Parathyroid adenoma (tissue), 2 donors: ENCODE measurements at regions not wholly inside any gene's neighbourhood (a gene's known extent, or its start where the extent isn't known, plus 50 kb on each side); places are given as distances from the start of the nearest gene placed in this dataset.

Experiments
- H2AFZ ChIP-seq: fragments of 300-600 bp; sonication (generic); one replicate; pipeline ENCODE4 v1.7.0; 2017; ENCODE audit warnings: antibody characterized with exemption, mild to moderate bottlenecking
- H3K27ac ChIP-seq: fragments of 300-600 bp; sonication (generic); one replicate; pipeline ENCODE4 v1.7.0; 2017
- H3K27me3 ChIP-seq: fragments of 300-600 bp; sonication (generic); one replicate; pipeline ENCODE4 v1.7.0; 2017; ENCODE audit warnings: low read length; ENCODE audit not compliant: control insufficient read depth, insufficient read depth
- H3K36me3 ChIP-seq: fragments of 300-600 bp; sonication (generic); one replicate; pipeline ENCODE4 v1.7.0; 2017; ENCODE audit warnings: low read length; ENCODE audit not compliant: control insufficient read depth, insufficient read depth
- H3K4me1 ChIP-seq: fragments of 300-600 bp; sonication (generic); one replicate; pipeline ENCODE4 v1.7.0; 2017; ENCODE audit warnings: control low read depth
- H3K4me2 ChIP-seq: fragments of 300-600 bp; sonication (generic); one replicate; pipeline ENCODE4 v1.7.0; 2017; ENCODE audit warnings: low read length
- H3K4me3 ChIP-seq: fragments of 300-600 bp; sonication (generic); one replicate; pipeline ENCODE4 v1.7.0; 2017; ENCODE audit warnings: low read depth, low read length
- H3K79me2 ChIP-seq: fragments of 300-600 bp; sonication (generic); one replicate; pipeline ENCODE4 v1.7.0; 2017; ENCODE audit warnings: control low read depth
- H3K9ac ChIP-seq: fragments of 300-600 bp; sonication (generic); one replicate; pipeline ENCODE4 v1.7.0; 2017; ENCODE audit warnings: mild to moderate bottlenecking
- H3K9me3 ChIP-seq: fragments of 300-600 bp; sonication (generic); one replicate; pipeline ENCODE4 v1.7.0; 2017; ENCODE audit warnings: low read length; ENCODE audit not compliant: control insufficient read depth
- CTCF ChIP-seq: fragments of 300-600 bp; sonication (generic); IDR thresholded peaks from one replicate; pipeline ENCODE4 v1.7.0; 2017; ENCODE audit warnings: antibody characterized with exemption, mild to moderate bottlenecking
- donor health status: primary hyperparathyroidism.

- H3K4me1 ChIP-seq, result no peaks in the 10 kb centered on the region
- no peaks in the 10 kb centered on the region for H3K9me3 ChIP-seq
- TF ChIP-seq CTCF, result no peak
- H3K9ac ChIP-seq, result no peak overlapping the region
- H3K36me3 ChIP-seq, result no peaks in the 10 kb centered on the region
- no peak overlapping the region for H3K4me2 ChIP-seq
- no peaks in the 10 kb centered on the region for H3K79me2 ChIP-seq
- H2AFZ ChIP-seq, result no peak overlapping the region
- no peak overlapping the region for H3K27ac ChIP-seq
- no peak overlapping the region for H3K4me3 ChIP-seq
- no peaks in the 10 kb centered on the region for H3K27me3 ChIP-seq
Observed at GRCh38 chr3:6714962-6715361, 146.0 kb upstream of the GRM7 start.

- Histone ChIP-seq H3K4me2 (no peak overlapping the region), H3K27ac (no peak overlapping the region), H3K36me3 (no peaks in the 10 kb centered on the region), H3K4me1 (no peaks in the 10 kb centered on the region), H3K9me3 (no peaks in the 10 kb centered on the region), H2AFZ (no peak overlapping the region), H3K79me2 (no peaks in the 10 kb centered on the region), H3K4me3 (no peak overlapping the region), H3K27me3 (no peaks in the 10 kb centered on the region), H3K9ac (no peak overlapping the region)
- TF ChIP-seq CTCF, result no peak
Observed at GRCh38 chr3:6716420-6716819, 144.5 kb upstream of the GRM7 start.

DNA sequence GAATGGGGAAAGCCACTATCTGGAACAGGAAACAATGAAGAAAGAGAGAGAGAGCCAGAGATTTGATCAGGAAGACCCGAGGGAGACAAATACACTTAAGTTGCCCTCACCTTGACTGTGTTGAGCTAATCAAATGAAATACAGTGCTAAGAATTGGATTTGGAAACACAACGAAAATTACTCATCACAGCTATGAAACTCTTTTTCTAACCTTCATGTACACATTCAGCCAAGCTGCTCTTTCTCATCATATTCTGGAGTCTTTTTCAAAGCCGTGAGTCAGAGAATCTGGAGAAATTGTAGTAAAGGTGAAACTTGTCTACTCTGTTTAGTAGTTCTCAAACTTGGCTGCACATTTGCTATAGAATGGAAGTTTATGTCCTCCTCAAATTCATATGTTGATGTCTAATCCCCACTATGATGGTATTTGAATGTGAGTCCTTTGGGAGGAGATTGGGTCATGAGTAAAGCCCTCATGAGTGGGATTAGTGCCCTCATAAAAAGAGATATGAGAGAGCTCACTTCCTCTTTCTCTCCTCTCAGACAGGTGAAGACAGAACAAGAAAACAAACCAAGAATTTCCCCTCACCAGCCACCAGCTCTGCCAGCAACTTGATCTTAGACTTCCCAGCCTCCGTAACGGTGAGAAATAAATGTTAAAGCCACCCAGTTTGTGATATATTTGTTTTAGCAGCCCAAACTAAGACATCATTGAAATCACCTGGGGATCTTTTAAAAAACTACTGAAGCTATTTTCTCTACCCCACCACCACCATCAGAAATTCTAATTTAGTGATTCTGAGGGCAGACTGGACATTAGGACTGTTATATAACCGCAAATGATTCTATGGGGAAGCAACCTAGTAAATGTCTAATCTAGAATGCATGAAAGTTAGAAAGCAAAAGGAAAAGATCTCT, 143.6 kb upstream of the GRM7 start:
- Histone ChIP-seq H3K27me3 (no peaks in the 10 kb centered on the region), H3K4me3 (no peak overlapping the region), H3K27ac (no peak overlapping the region), H3K9ac (no peak overlapping the region), H3K4me1 (no peaks in the 10 kb centered on the region), H2AFZ (no peak overlapping the region), H3K9me3 (no peaks in the 10 kb centered on the region), H3K36me3 (no peaks in the 10 kb centered on the region), H3K4me2 (no peak overlapping the region), H3K79me2 (no peaks in the 10 kb centered on the region)
- no peak for TF ChIP-seq CTCF

DNA sequence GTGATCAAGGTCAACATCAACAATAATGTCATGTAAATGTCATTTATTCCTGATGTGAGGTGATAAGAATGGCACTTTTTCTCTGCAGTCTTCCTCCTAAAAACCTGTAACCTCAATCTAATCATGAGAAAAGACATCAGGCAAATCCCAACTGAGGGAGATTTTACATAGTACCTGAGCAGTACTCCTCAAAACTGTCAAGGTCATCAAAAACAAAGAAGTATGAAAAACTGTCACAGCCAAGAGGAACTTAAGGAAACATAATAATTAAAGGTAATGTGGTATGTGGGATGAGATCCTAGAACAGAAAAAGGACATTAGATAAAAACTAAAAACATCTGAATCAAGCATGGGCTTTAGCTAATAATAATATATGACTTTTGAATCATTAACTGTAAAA, 140.9 kb upstream of the GRM7 start:
- no peaks in the 10 kb centered on the region for H3K9me3 ChIP-seq
- H3K27me3 ChIP-seq, result no peaks in the 10 kb centered on the region
- no peak overlapping the region for H3K4me3 ChIP-seq
- H2AFZ ChIP-seq, result no peak overlapping the region
- no peak overlapping the region for H3K27ac ChIP-seq
- no peaks in the 10 kb centered on the region for H3K79me2 ChIP-seq
- H3K4me1 ChIP-seq, result no peaks in the 10 kb centered on the region
- no peak overlapping the region for H3K9ac ChIP-seq
- H3K36me3 ChIP-seq, result no peaks in the 10 kb centered on the region
- TF ChIP-seq CTCF, result no peak
- no peak overlapping the region for H3K4me2 ChIP-seq

GRCh38 chr3:6721491-6721890, 139.4 kb upstream of the GRM7 start:
- Histone ChIP-seq H3K4me3 (no peak overlapping the region), H3K4me1 (no peaks in the 10 kb centered on the region), H3K9ac (no peak overlapping the region), H3K27me3 (no peaks in the 10 kb centered on the region), H3K36me3 (no peaks in the 10 kb centered on the region), H3K79me2 (no peaks in the 10 kb centered on the region), H3K27ac (no peak overlapping the region), H3K4me2 (no peak overlapping the region), H3K9me3 (no peaks in the 10 kb centered on the region), H2AFZ (no peak overlapping the region)
- no peak for TF ChIP-seq CTCF
